ENCODE measurements at regions not wholly inside any gene's neighbourhood (a gene's known extent, or its start where the extent isn't known, plus 50 kb on each side); places are given as distances from the start of the nearest gene placed in this dataset.

- no peak for DNase-seq
Measured at GRCh38 chr1:72601035-72601674, 318.8 kb upstream of the NEGR1 start.

DNA sequence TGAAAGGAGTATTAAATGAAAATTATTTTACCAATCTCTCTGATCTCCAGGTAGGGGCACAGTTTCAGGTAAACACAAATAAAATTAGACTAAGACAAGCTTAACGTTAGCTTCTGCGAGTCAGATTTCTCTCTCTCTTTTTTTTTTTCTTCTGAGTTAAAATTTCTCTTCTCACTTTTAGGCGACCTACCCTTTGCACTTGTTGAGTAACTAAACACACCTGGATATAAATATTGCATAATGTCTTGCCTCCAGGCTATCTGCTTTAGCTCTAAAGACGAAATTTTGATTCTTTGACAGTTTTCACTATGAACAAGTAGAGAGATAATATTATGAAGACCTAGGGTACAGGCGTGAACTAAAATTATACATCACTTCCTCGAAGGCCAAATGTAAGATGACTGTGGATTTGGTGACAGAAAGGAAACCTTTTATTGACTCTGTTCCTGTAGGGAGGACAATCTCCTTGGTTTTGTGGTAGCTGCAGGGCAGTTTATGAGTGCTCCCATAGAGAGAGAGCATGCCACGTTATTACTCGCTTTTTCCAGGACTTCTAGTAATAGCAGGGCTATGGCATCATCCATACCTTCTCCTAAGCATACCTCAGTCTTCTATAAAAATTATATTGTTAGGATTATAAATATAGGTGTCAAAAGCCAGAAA lies 303.8 kb upstream of the NEGR1 start:
- DNase-seq: no peak

GRCh38 chr1:72579629-72580028 lies 297.3 kb upstream of the NEGR1 start:
- no peak for DNase-seq

DNA sequence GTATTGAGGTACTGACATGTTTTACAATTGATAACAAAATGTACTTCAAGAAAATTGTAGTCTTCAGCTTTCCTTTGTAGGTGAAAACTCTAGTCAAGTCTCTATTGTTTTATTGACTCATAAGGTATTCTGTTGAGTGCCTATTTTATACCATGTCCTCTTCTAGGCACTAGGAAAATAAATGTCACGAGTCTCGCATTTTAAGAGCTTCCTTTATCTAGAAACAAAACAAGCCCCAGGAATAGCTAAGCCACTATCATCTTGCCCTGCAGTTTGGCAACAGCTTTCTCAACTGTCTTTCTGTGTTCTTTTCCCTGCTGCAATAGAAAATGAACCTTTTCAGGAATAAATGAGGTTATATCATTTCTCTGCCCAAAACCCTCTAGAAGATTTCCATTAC lies 288.5 kb upstream of the NEGR1 start:
- no peak for DNase-seq

- no peak for DNase-seq
Measured at GRCh38 chr1:72568113-72568512, 285.8 kb upstream of the NEGR1 start.

DNA sequence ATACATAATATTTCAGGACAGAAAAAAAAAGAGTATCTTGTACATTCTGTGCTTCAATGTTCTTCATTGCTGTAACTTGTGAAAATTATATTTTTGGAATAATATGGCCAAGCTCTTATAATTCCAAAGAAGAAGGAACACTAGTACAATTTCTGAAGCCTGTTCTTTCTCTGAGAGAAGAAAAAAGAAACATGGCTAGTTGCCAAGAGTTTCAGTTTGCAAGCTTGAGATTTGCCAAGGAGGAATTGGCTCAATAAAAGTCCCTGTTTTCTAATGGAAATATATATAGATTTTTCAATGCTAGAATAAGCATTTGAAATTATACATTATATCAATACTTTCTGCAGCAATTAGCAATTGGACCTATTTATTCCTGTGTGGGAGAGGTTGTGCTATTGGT lies 285.2 kb upstream of the NEGR1 start:
- DNase-seq: no peak

DNA sequence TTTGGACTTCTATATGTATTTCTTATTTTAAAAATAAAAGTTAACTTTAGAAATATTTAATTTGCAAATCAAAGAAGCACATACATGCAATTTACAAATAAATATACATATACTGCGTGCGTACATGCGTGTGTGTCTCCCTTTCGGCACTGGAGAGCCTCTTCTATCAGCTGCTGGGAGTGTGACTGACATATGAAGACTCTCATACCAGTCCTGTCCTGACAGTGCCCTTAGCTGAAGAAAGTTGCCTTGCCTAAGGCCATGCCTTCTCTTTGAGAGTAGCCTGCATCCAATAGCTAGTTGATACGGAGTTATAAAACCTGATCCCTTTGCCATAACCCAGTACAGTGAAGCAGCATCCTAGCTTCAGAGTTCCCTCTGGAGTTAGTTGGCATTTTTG lies 282.4 kb upstream of the NEGR1 start:
- no peak for DNase-seq

GRCh38 chr1:72557446-72558049 lies 275.2 kb upstream of the NEGR1 start:
- no peak for DNase-seq

DNA sequence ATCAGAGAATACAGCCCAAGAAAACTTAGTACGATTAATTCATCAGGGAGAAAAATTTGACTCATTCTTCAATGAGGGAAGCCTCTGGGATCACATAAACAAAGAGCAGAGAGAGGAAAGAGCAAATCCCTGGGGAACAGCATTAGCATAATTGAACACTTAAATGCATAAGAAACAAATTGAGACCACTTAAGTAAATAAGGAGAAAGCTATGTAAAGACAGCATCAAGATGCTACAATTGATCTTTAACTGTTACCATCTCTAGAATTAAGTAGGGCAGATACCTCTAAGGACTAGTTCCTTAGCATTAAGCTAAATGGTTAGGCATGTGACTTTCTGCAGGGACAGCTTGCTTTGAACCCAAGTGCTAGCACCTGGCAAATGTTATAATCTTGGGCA lies 265.1 kb upstream of the NEGR1 start:
- DNase-seq: no peak

DNA sequence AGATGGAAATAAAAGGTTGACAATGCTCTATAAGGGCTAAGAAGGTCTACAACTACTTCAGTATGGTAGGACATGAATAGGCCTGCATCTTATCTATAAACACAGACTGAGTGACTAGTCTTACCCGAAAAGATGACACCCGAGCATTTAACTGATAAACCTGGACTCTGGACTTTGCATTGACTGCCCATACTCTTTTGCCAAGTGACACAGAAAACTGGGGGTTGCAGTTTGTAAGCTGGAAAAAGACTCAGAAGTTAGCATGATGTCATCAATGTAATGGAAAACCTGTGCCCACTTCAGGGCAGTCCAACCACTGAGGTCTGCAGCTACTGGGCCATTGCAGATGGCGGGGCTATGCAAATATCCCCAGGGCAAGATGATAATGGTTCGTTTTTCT lies 258.3 kb upstream of the NEGR1 start:
- no peak for DNase-seq

DNA sequence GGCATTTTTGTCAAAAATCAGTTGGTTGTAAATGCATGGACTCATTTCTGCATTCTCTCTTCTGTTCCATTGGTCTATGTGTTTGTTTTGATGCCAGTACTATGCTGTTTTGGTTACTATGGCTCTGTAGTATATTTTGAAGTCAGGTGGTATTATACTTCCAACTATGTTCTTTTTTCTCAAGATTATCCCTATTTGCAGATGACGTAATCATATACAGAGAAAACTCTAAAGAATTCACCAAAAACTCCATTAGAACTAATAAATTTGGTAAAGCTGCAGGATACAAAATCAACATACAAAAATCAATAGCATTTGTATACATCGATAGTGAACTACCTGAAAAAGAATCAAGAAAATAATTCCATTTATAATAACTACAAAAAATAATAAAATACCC lies 253.1 kb upstream of the NEGR1 start:
- DNase-seq: no peak

GRCh38 chr1:72530646-72531045 lies 248.3 kb upstream of the NEGR1 start:
- no peak for DNase-seq

GRCh38 chr1:72526926-72527325 lies 244.6 kb upstream of the NEGR1 start:
- DNase-seq: no peak

DNA sequence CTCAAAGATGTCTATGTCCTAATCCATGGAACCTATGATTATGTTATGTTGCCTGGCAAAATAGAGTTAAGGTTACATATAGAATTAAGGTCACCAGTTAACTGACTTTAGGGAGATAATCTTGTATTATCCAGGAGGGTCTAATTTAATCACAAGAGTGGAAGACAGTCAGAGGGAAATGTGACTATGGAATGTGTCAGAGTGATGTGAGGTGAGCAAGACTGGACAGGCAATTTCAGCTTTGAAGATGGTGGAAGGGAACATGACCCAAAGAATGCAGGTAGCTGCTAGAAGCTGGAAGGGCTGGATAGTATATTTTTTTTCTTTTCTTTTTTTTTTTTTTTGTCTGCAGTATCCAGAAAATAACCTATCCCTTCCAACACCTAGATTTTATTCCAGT lies 241.7 kb upstream of the NEGR1 start:
- DNase-seq: no peak

- DNase-seq: no peak
Measured at GRCh38 chr1:72521659-72522058, 239.3 kb upstream of the NEGR1 start.

DNA sequence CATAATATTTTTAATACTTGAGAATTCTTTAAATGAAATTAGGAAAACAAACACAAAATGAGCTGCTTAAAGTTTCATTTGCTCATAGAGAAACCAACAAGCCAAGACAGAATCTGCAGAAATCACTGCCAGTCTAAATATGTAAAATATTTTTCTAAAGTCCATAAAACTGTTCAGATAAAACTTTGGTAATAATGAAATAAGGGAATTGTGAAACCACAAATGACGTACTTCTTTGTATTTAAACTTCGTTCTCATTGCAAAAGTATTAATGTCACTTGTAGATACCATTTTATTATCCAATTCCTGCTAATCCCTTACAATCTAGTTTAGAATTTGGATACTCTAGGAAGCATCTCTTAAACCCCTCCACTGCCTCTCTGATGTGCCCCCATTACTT lies 234.5 kb upstream of the NEGR1 start:
- DNase-seq: no peak

DNA sequence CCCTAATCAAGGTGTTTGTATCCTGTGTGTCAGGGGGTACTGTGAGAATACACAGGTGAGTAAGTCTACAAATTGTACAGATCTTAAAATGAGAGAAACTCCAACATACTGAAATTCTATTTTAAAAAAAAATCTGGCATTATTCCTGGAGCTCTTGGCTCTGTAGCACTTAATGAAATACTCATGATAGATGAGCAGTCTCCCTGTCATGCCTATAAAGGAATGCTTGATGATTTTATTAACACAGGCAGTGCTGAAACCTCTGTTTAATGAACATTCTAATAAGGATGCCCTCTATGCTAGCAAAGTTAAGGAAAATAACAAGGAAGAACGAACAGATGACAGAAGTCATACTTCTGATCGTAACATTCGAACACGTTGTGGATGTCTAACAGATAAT lies 233.9 kb upstream of the NEGR1 start:
- no peak for DNase-seq

DNA sequence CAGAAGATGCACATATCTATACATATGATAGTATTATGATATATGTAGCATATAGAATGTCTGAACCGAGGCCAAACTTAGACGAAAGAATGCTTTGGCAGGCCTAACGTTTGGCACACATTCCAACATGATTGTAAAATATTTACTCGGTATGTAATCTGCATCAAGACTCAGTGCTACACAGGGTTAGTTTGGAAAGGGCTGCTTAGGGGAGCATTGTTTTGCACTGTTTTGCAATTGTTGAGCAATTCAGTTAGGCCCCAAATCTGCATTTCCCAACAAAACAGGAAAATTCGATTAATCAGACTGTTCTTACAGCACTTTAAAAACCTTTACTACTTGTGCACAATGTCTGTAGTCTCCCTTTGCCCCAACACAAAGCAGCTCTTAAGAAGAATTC lies 216.0 kb upstream of the NEGR1 start:
- no peak for DNase-seq

GRCh38 chr1:72489801-72490200 lies 207.5 kb upstream of the NEGR1 start:
- no peak for DNase-seq

DNA sequence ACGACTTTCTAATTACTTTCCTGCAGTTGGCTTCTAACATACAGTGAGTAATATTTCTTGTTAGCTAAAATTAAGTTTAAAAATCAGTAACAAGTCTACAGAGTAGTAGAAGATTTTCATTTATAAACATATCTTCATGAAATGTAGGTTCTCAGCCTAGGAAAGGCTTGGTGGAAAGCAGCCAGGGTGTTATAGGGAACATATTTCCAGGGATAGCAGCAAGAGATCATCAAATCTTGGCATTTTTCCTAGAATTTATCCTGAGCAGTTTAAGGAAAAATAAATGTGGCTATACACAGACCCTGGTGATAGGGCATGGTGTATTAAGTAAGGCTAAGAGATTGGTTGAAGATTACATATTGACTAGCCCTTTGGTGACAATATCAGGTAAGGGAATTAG lies 203.5 kb upstream of the NEGR1 start:
- DNase-seq: no peak

GRCh38 chr1:72483846-72484357 lies 201.6 kb upstream of the NEGR1 start:
- DNase-seq: no peak

- DNase-seq: no peak
Measured at GRCh38 chr1:72482736-72483413, 200.5 kb upstream of the NEGR1 start.

DNA sequence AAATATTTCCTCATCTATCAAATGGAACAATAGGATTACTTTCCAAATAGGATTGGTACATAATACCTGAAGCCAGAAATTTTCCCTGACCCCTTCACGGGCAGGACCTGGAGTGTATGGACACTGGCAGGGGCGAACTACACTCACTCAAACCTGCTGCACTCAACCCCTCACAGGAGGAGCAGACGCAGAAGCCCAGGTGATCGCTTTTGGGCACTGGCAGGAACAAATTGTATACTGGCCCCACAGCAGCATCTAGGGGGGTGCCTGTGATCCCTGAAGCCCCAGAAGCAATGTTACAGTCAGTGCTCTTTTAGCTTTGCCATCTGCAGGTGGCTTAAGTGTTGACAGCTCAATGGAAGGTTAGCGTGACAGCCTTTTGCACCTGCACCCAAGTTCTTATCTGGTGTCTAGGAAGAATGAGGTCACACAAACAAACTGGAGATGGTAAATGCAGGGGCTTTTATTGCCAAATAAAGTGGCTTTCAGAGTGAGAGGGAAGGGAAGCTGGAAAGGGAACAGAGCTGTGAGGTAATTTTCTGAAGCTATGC lies 199.2 kb upstream of the NEGR1 start:
- DNase-seq: no peak

DNA sequence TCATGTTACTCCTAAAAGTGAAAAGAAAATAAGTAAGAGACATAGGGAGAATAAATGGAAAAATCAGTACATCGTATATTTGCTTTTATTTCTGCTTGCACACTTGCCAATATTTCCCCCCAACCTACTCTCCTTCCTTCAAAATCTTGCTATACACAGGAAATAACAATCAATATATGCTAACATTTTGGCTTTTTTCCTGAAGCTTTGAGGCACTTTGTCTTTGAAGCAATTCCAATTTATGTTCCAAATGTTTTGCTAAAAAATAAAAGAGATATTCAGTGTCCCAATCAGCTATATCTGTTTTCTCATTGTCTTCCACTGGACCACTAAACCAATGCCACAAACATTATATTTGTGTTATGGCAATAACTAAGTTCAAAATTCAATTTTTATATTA lies 184.0 kb upstream of the NEGR1 start:
- DNase-seq: no peak
